ENCODE measurements at regions not wholly inside any gene's neighbourhood (a gene's known extent, or its start where the extent isn't known, plus 50 kb on each side); places are given as distances from the start of the nearest gene placed in this dataset.
A peak's percentile ranks its signal among the peaks of the same experiment; 100 is the strongest.
"Not testable (repeated sequence)": the region's sequence is repeated elsewhere in the genome, so short reads cannot be mapped to it uniquely, and the experiment has no call there.

DNA sequence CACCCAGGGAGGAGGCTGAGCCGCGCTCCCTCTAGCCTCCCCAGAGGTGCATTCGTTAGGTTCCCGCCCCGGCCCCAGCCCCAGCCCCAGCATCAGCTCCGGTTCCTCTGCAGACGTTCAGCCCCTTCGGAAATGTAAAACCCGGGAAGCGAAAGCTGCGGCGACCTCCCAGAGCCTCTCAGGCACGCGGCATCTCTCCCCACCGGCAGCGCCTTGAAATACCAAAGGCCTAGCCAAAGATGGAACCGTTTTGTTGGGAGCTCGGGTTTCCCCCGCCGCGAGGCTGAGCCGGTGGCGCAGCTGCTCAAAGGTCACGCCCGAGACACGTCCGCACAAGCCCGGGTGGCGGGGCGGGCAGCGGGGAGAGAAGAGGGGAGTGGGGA is 77.8 kb upstream of the HES1 start:
- H3K27ac Mint-ChIP-seq: no peak overlapping the region
- no peaks in the 10 kb centered on the region for H3K36me3 Mint-ChIP-seq (ENCODE audit: insufficient read depth in 2 of 2)
- no peaks in the 10 kb centered on the region for H3K9me3 Mint-ChIP-seq
- H3K4me1 Mint-ChIP-seq (ENCODE audit: low read depth): peaks cover 19% of the 10 kb centered on the region
- ATAC-seq (replicated peaks in 1 of 2) (peak; percentile 80 to 86), DNase-seq (peak; percentile 48 to 54)
- H3K27me3 Mint-ChIP-seq (ENCODE audit: low read depth): peaks cover 6% of the 10 kb centered on the region
- peak overlapping the region; percentile 74 to 75 for H3K4me3 Mint-ChIP-seq

DNA sequence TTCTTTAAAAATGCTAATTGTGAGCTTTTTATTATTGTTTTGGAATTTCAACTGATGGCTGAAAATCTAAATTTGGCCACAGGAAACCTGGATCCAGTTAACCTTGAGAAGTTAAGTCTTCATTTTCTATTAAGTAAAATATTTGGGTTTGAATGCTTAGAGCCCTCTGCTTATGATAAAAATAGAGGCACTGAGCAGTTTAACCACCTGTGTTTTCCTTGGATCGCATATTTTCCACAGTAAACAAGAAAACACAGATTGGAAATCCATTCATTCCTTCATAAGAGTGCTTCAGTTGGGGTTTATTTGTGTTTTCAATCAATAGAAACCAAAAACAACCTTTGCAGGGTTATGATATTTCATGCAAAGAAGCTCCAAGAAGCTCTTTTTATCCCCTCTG is 77.2 kb upstream of the HES1 start:
- Mint-ChIP-seq H3K9me3 (no peaks in the 10 kb centered on the region), H3K36me3 (ENCODE audit: insufficient read depth in 2 of 2) (no peaks in the 10 kb centered on the region), H3K27me3 (ENCODE audit: low read depth) (peaks cover 6% of the 10 kb centered on the region), H3K4me3 (peak overlapping the region; percentile 59 to 74), H3K4me1 (ENCODE audit: low read depth) (peaks cover 19% of the 10 kb centered on the region), H3K27ac (no peak overlapping the region)
- no peak for DNase-seq
- no peak for ATAC-seq (replicated peaks in 1 of 2)

DNA sequence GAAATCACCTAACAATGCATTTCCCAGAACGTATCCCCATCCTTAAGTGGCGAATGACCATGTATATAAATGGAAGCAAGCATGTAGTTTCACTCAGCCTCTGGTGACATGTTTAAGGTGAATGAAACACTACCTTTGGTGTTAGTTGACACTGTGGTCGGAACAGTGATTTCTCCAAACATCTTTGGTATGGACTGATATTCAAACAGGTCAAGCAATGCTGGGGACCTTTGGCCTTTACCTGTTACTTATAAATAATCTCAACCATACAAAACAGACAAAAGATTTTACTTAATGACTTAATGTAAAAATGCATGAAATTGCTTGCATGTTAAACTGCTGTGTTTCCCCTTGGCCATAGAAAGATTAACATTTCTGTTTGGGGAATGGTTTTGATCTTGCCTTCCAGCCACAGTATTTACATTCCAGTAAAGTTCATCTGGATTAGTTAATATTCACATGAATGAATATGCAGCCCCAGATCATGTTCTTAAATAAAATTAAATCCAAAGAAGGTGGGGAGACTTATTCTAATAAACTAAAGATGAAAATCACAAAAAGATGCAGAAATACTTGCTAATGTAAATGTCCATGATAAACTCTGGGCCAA is 74.4 kb upstream of the HES1 start:
- Mint-ChIP-seq H3K36me3 (ENCODE audit: insufficient read depth in 2 of 2) (no peaks in the 10 kb centered on the region), H3K27ac (no peak overlapping the region), H3K4me3 (no peak overlapping the region), H3K4me1 (ENCODE audit: low read depth) (peaks cover 15% of the 10 kb centered on the region), H3K9me3 (no peaks in the 10 kb centered on the region), H3K27me3 (ENCODE audit: low read depth) (peaks cover 17% of the 10 kb centered on the region)
- ATAC-seq (replicated peaks in 1 of 2) (no peak), DNase-seq (no peak)

DNA sequence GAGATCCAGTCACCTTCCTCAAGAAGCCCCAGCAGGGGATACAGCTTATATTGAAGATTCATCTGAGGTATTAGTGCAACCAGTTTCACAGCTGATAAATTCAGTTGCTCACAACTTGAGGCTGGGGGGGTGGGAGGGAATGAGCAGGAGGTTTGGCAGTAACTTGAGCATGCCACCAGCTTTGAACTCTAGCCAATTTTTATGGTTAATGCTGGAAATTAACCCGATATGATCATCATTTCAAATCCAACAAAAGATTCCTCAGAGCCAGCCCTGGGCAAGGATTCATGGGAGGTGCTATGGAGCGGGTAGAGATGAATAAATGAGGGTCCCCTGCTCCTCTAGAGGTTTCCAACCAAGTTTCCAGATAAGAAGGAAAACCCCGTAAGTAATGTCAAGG is 73.1 kb upstream of the HES1 start:
- Mint-ChIP-seq H3K4me1 (ENCODE audit: low read depth) (peaks cover 8% of the 10 kb centered on the region), H3K4me3 (no peak overlapping the region), H3K36me3 (ENCODE audit: insufficient read depth in 2 of 2) (peaks cover 0 to 7% of the 10 kb centered on the region in 2 donors), H3K9me3 (peaks cover 5 to 6% of the 10 kb centered on the region in 2 donors), H3K27ac (no peak overlapping the region), H3K27me3 (ENCODE audit: low read depth) (peaks cover 27% of the 10 kb centered on the region)
- DNase-seq (no peak), ATAC-seq (replicated peaks in 1 of 2) (no peak)

DNA sequence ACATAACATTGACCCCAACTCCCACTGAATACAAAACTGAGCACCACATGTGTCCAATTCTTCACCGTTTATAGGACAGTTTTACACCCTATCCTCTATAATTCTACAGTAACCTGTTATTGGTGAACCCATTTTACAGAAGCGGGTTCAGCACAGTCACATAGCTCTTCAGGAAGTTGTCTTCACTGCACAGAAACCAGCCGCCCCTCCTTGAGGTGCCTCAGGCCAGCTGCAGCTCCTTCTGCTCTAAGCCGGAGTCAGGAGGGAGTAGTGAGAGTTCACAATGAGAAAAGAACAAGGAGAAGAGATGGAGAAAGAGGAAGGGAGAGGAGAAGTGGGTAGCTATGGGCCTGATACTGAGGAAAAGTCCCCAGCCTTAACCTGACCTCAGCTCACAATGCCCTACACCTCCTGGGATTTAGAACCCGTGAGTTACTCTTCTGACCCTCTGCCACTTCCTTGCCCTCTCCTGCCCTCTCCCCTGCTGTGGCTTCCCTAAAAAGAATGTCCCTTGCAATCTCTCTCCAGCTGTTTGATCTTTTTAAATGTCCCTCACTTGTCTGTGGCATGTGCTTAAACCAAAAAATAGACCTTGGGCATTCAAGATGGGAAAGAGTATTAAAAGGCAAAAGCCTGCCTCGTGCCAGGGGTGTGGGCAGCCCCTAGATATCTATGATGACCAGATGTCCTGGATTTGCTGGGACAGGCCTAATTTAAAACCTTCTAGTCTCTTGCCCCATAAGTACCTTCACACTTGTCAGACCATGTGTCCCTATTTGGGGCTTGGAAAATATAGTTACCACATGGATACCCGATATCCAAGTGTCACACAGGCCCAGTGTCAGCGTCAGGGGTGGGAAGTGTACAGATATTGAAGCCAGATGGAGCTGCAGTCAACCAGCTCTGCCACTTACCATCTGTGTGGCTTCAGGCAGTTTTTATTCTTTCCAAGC is 71.3 kb upstream of the HES1 start:
- Mint-ChIP-seq H3K36me3 (ENCODE audit: insufficient read depth in 2 of 2) (peaks cover under 1 to 7% of the 10 kb centered on the region in 2 donors), H3K9me3 (peaks cover 5 to 6% of the 10 kb centered on the region in 2 donors), H3K4me1 (ENCODE audit: low read depth) (peaks cover 15% of the 10 kb centered on the region), H3K27me3 (ENCODE audit: low read depth) (peaks cover 30% of the 10 kb centered on the region), H3K4me3 (no peak overlapping the region), H3K27ac (no peak overlapping the region)
- no peak for DNase-seq
- ATAC-seq (replicated peaks in 1 of 2): no peak

DNA sequence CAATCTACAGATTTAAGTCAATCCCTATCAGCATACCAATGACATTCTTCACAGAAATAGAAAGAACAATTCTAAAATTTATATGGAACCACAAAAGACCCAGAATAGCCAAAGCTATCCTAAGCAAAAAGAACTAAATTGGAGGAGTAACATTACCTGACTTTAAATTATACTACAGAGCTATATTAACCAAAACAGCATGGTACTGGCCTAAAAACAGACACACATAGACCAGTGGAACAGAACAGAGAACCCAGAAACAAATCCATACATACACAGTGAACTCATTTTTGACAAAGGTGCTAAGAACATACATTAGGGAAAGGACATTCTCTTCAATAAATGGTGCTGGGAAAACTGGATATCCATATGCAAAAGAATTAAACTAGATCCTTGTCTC is 68.6 kb upstream of the HES1 start:
- ATAC-seq (replicated peaks in 1 of 2); DNase-seq; H3K27ac Mint-ChIP-seq; H3K4me3 Mint-ChIP-seq; H3K9me3 Mint-ChIP-seq; H3K36me3 Mint-ChIP-seq (ENCODE audit: insufficient read depth in 2 of 2): not testable (repeated sequence)
- Mint-ChIP-seq H3K27me3 (ENCODE audit: low read depth) (peaks cover 39% of the 10 kb centered on the region), H3K4me1 (ENCODE audit: low read depth) (peaks cover 29% of the 10 kb centered on the region)

DNA sequence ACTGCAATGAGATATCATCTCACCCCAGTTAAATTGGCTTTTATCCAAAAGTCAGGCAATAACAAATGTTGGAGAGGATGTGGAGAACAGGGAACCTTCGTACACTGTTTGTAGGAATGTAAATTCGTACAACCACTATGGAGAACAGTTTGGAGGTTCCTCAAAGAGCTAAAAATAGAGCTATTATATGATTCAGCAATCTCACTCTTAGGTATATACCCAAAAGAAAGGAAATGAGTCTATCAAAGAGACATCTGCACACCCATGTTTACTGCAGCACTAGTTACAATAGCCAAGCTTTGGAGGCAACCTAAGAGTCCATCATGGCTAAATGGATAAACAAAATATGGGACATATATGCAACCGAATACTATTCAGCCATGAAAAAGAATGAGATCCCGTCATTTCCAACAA is 68.0 kb upstream of the HES1 start:
- ATAC-seq (replicated peaks in 1 of 2): no peak
- peak overlapping the region in 1 of 2 donors; percentile 13 for H3K4me3 Mint-ChIP-seq
- peaks cover 45% of the 10 kb centered on the region for H3K27me3 Mint-ChIP-seq (ENCODE audit: low read depth)

DNA sequence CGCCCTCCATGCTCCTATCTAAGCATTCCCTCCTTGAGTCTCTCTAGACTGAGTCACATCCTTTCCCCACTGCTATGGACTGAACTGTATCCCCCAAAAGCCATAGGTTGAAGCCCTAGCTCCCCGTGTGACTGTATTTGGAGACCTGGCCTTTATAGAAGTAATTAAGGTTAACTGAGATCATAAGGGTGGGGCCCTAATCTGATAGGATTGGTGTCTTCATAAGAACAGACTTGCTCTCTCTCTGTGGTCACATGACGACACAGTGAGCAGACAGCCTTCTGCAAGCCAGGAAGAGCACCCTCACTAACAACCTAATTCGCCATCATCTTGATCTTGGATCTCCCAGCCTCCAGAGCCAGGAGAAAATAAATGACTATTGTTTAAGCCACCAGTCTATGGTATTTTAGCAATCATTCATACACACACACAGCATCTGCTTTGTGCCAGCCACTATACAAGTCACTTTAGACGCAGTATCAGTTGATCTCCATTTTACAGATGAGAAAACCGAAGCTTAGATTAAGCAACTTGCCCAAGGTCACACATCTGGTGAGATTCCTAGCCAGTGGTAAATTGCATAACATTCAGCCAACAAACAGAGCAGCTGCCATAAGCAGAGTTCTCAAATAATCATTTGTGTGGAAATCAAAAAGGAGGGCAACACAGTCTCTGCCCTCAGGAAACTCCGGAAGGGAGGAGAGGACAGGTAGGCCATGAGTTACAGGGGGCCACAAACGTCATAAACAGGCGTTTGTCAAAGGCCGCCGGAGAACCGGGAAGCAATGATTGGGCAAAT is 66.3 kb upstream of the HES1 start:
- Mint-ChIP-seq H3K36me3 (ENCODE audit: insufficient read depth in 2 of 2) (peaks cover 4 to 7% of the 10 kb centered on the region in 2 donors), H3K4me3 (peak overlapping the region; percentile 50 to 80), H3K4me1 (ENCODE audit: low read depth) (peaks cover 32% of the 10 kb centered on the region), H3K9me3 (peaks cover 5 to 6% of the 10 kb centered on the region in 2 donors), H3K27me3 (ENCODE audit: low read depth) (peaks cover 52% of the 10 kb centered on the region), H3K27ac (peak overlapping the region; percentile 16)
- ATAC-seq (replicated peaks in 1 of 2) (no peak), DNase-seq (no peak)

More for the DNA sequence above, 68.0 kb upstream of the HES1 start:
- peaks cover 5 to 6% of the 10 kb centered on the region in 2 donors for H3K9me3 Mint-ChIP-seq
- no peak for DNase-seq
- H3K36me3 Mint-ChIP-seq (ENCODE audit: insufficient read depth in 2 of 2): peaks cover 4 to 7% of the 10 kb centered on the region in 2 donors
- H3K4me1 Mint-ChIP-seq (ENCODE audit: low read depth): peaks cover 32% of the 10 kb centered on the region
- H3K27ac Mint-ChIP-seq: no peak overlapping the region

DNA sequence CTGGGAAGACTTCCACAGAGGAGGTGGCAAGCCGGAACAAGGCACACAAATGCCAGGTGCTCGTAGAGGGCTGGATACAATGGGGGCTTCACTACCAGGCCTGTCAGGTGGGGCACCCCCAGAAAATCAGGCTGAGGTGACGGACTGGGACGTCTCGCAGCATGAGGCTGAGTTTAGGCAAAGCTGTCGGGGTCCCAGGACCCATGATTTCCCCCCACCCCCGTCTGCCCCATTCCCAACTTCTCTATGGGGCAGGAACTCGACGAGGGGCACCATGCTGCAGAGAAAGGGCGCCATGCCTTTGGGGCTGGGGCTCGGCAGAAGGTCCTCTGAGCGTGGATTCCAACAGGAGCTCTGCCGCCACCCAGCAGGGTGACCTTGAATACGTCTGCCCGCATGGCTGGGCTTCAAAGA is 65.7 kb upstream of the HES1 start:
- Mint-ChIP-seq H3K27me3 (ENCODE audit: low read depth) (peaks cover 58% of the 10 kb centered on the region), H3K9me3 (peaks cover 5 to 6% of the 10 kb centered on the region in 2 donors), H3K36me3 (ENCODE audit: insufficient read depth in 2 of 2) (peaks cover 4 to 7% of the 10 kb centered on the region in 2 donors), H3K4me1 (ENCODE audit: low read depth) (peaks cover 32% of the 10 kb centered on the region), H3K27ac (no peak overlapping the region), H3K4me3 (peak overlapping the region; percentile 75 to 80)
- ATAC-seq (replicated peaks in 1 of 2): no peak
- no peak for DNase-seq

DNA sequence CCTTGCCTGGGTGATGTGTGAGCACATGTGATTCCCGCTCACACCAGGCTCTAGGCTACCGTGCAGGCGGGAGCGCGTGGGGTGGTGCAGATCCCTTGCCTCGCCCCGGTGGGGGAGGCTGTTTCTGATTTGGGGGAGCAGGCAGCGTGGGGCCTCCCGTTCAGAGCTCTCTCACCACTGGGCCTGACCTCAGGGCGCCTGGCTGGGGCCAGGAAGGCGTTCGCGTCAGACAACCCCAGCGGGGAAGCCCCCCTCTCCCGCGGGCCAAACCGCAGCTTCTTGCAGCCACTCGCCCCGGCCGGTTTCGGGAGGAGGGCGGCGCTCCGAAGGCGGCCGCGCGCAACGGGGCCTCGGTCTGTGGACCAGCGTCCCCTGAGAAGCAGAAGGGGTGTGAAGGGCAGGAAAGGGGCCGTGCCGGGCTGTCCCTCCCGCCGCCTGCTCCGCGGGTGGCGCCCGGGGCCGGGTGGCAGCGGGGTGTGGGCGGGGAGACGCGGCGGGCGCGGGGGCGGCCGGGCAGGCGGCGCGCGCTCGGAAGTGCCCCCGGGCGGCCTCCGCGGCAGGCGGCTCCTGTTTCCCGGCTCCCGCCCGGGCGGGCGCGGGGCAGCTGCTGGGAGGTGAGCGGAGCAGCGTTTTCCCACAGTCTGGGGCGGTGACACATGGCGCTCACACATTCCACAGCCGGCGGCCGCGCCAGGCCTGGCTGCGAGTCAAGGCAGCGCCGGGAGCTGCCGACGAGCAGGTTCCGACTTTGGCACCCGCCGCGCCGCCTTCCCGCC is 65.1 kb upstream of the HES1 start:
- Mint-ChIP-seq H3K4me3 (peak overlapping the region; percentile 75 to 80), H3K4me1 (ENCODE audit: low read depth) (peaks cover 32% of the 10 kb centered on the region), H3K27me3 (ENCODE audit: low read depth) (peaks cover 57% of the 10 kb centered on the region), H3K36me3 (ENCODE audit: insufficient read depth in 2 of 2) (peaks cover 4 to 7% of the 10 kb centered on the region in 2 donors), H3K27ac (no peak overlapping the region), H3K9me3 (peaks cover 5 to 6% of the 10 kb centered on the region in 2 donors)
- ATAC-seq (replicated peaks in 1 of 2) (peak; percentile 88 to 90), DNase-seq (peak; percentile 82 to 86)

DNA sequence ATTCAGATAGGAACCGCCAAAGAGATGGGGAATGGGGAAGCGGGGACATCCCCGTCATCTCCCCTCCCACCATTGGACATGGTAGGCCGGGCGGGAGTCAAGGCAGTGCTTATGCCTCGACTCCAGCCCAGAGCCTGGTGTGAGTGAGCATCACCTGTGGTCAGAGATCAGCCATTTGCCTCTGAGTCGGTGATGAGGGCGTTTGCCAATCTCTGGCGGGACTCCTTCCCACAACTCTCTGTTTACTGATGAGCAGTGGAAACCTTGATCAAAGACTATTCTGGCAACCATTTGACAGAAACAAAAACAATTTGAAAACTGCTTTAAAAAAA is 63.9 kb upstream of the HES1 start:
- Mint-ChIP-seq H3K4me1 (ENCODE audit: low read depth) (peaks cover 32% of the 10 kb centered on the region), H3K9me3 (peaks cover 5 to 6% of the 10 kb centered on the region in 2 donors), H3K27me3 (ENCODE audit: low read depth) (peaks cover 57% of the 10 kb centered on the region), H3K27ac (no peak overlapping the region), H3K36me3 (ENCODE audit: insufficient read depth in 2 of 2) (peaks cover 4 to 7% of the 10 kb centered on the region in 2 donors), H3K4me3 (peak overlapping the region; percentile 45 to 62)
- ATAC-seq (replicated peaks in 1 of 2) (peak in 1 of 2 donors; percentile 22), DNase-seq (peak; percentile 18 to 40)

DNA sequence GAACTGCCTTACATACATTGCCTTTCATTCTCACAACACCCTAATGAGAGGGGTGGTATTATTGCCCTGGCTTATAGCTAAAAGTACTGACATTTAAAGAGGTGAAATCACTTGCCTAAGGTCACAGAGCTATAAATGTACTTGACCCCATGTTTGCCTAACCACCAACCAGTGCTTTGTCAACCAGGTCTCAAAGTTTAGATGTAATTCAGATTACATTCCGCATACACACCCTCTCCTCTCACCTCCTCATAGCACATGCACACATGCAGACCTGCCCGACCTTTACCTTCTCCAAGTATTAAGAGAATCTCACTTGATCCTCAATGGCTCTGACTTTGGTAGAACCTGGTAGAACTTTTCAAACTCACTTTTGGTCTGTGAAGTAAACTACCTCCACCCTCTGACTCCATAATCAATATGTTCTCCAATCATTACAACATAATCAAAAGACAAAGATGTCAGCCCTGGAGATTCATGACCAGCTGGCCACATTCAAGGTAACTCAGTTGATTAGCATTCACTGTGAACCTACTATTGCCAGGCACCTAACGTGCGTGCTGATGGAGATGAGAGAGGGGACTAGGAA is 63.2 kb upstream of the HES1 start:
- Mint-ChIP-seq H3K27ac (no peak overlapping the region), H3K9me3 (no peaks in the 10 kb centered on the region), H3K4me1 (ENCODE audit: low read depth) (peaks cover 29% of the 10 kb centered on the region), H3K4me3 (peak overlapping the region in 1 of 2 donors; percentile 45), H3K27me3 (ENCODE audit: low read depth) (peaks cover 57% of the 10 kb centered on the region), H3K36me3 (ENCODE audit: insufficient read depth in 2 of 2) (peaks cover under 1 to 4% of the 10 kb centered on the region in 2 donors)
- ATAC-seq (replicated peaks in 1 of 2) (no peak), DNase-seq (no peak)

Measured in activated T-cell treated with anti-CD3 and anti-CD28 coated beads, Interleukin-2, amount 50 U/mL, for 72 hours (primary cell).